Liver (tissue), 8 donors: ENCODE measurements at regions not wholly inside any gene's neighbourhood (a gene's known extent, or its start where the extent isn't known, plus 50 kb on each side); places are given as distances from the start of the nearest gene placed in this dataset.

Experiments
- DNase-seq: peaks from one replicate; pipeline ENCODE4 v3.0.0-alpha.2; 2017; ENCODE audit warnings: low spot score
- H3K27ac ChIP-seq, 2 donors: one replicate each; pipeline ENCODE4 v1.7.0; 2013; ENCODE audit warnings: inconsistent platforms in 2 of 2, low read length in 2 of 2, control low read depth in 1 of 2, low read depth in 1 of 2, mild to moderate bottlenecking in 1 of 2
- H3K27me3 ChIP-seq, 4 donors: one replicate each; pipeline versions ENCODE4 v1.6.1 to v1.7.0; 2013; ENCODE audit warnings: low read length in 3 of 4, inconsistent platforms in 1 of 4, mild to moderate bottlenecking in 1 of 4, moderate library complexity in 1 of 4; ENCODE audit not compliant: control insufficient read depth in 4 of 4, insufficient read depth in 4 of 4
- H3K36me3 ChIP-seq, 4 donors: one replicate each; pipeline versions ENCODE4 v1.6.1 to v1.7.0; 2013; ENCODE audit warnings: low read length in 3 of 4, mild to moderate bottlenecking in 3 of 4, low read depth in 1 of 4, moderate library complexity in 1 of 4; ENCODE audit not compliant: control insufficient read depth in 4 of 4, insufficient read depth in 3 of 4
- H3K4me1 ChIP-seq, 4 donors: one replicate each; pipeline versions ENCODE4 v1.6.1 to v1.7.0; 2013; ENCODE audit warnings: low read length in 3 of 4, mild to moderate bottlenecking in 3 of 4, moderate library complexity in 1 of 4; ENCODE audit not compliant: control insufficient read depth in 4 of 4, insufficient read depth in 4 of 4
- H3K4me3 ChIP-seq, 3 donors: one replicate each; pipeline versions ENCODE4 v1.6.1 to v1.7.0; 2013; ENCODE audit warnings: low read length in 3 of 3, control low read depth in 1 of 3, low read depth in 1 of 3, mild to moderate bottlenecking in 1 of 3
- H3K9ac ChIP-seq, 2 donors: one replicate each; pipeline ENCODE4 v1.7.0; 2013; ENCODE audit warnings: low read length in 2 of 2, mild to moderate bottlenecking in 2 of 2, moderate library complexity in 2 of 2, control low read depth in 1 of 2, low read depth in 1 of 2
- H3K9me3 ChIP-seq, 4 donors: one replicate each; pipeline versions ENCODE4 v1.6.1 to v1.7.0; 2013; ENCODE audit warnings: low read length in 3 of 4; ENCODE audit not compliant: control insufficient read depth in 4 of 4
- EGR1 ChIP-seq, 2 donors: IDR thresholded peaks; 2 replicates each; pipeline ENCODE4 v1.6.1; 2016 to 2018; ENCODE audit warnings: antibody characterized with exemption in 2 of 2, low read depth in 2 of 2
- FOXA1 ChIP-seq: IDR thresholded peaks from 2 replicates; pipeline ENCODE4 v1.6.1; 2016; ENCODE audit warnings: antibody characterized with exemption
- FOXA2 ChIP-seq: IDR thresholded peaks from 2 replicates; pipeline ENCODE4 v1.6.1; 2016; ENCODE audit warnings: antibody characterized with exemption
- GABPA ChIP-seq, 2 donors: IDR thresholded peaks in 1 of 2; conservative IDR thresholded peaks in 1 of 2; 2 replicates each; pipeline ENCODE4 v1.6.1; 2016; ENCODE audit warnings: antibody characterized with exemption in 2 of 2, mild to moderate bottlenecking in 1 of 2, moderate library complexity in 1 of 2
- HNF4A ChIP-seq, 2 donors: conservative IDR thresholded peaks; 2 replicates each; pipeline ENCODE4 v1.6.1; 2016; ENCODE audit warnings: antibody characterized with exemption in 2 of 2, mild to moderate bottlenecking in 2 of 2
- HNF4G ChIP-seq: IDR thresholded peaks from 2 replicates; pipeline ENCODE4 v1.6.1; 2016; ENCODE audit warnings: antibody characterized with exemption
- JUND ChIP-seq, 2 donors: IDR thresholded peaks; 2 replicates each; pipeline ENCODE4 v1.6.1; 2016; ENCODE audit warnings: antibody characterized with exemption in 2 of 2
- NR2F2 ChIP-seq: IDR thresholded peaks from 2 replicates; pipeline ENCODE4 v1.6.1; 2016; ENCODE audit warnings: antibody characterized with exemption
- RAD21 ChIP-seq, 2 donors: IDR thresholded peaks; 2 replicates each; pipeline ENCODE4 v1.6.1; 2016; ENCODE audit warnings: antibody characterized with exemption in 2 of 2, mild to moderate bottlenecking in 2 of 2
- RXRA ChIP-seq, 2 donors: IDR thresholded peaks; 2 replicates each; pipeline ENCODE4 v1.6.1; 2017 to 2018; ENCODE audit warnings: antibody characterized with exemption in 2 of 2, mild to moderate bottlenecking in 1 of 2
- SP1 ChIP-seq: IDR thresholded peaks from 2 replicates; pipeline ENCODE4 v1.6.1; 2018; ENCODE audit warnings: antibody characterized with exemption, mild to moderate bottlenecking
- TAF1 ChIP-seq: conservative IDR thresholded peaks from 2 replicates; pipeline ENCODE4 v1.6.1; 2016; ENCODE audit warnings: antibody characterized with exemption, mild to moderate bottlenecking
- YY1 ChIP-seq: IDR thresholded peaks from 2 replicates; pipeline ENCODE4 v1.6.1; 2016; ENCODE audit warnings: antibody characterized with exemption, mild to moderate bottlenecking
- WGBS: extraction: QIAGEN DNeasy Blood & Tissue Kit; methylation state at CpG from one replicate; pipeline ENCODE4 v1.1.7; 2013; 5-methylcytosine and 5-hydroxymethylcytosine counted together
- TF ChIP-seq, protein P1 (sequence below): IDR thresholded peaks from 2 replicates; pipeline ENCODE4 v1.6.1; 2016; ENCODE audit warnings: antibody characterized with exemption
- TF ChIP-seq, protein P2 (sequence below): IDR thresholded peaks from 2 replicates; pipeline ENCODE4 v1.6.1; 2016; ENCODE audit warnings: antibody characterized with exemption, mild to moderate bottlenecking
- TF ChIP-seq, protein P3 (sequence below): fragments of 150-350 bp; IDR thresholded peaks from 2 replicates; pipeline ENCODE4 v1.5.1; 2017; ENCODE audit warnings: improper control_type of control experiment, low read depth, low read length; ENCODE audit not compliant: missing input control
- TF ChIP-seq, protein P4 (sequence below): IDR thresholded peaks from 2 replicates; pipeline ENCODE4 v1.6.1; 2016; ENCODE audit warnings: antibody characterized with exemption
- TF ChIP-seq, protein P5 (sequence below): IDR thresholded peaks from 2 replicates; pipeline ENCODE4 v1.6.1; 2016; ENCODE audit warnings: antibody characterized with exemption
- donor health status: healthy.
- donor health status: healthy.
- donor health status: healthy.
- donor health status: healthy.
- donor health status: healthy.

DNA sequence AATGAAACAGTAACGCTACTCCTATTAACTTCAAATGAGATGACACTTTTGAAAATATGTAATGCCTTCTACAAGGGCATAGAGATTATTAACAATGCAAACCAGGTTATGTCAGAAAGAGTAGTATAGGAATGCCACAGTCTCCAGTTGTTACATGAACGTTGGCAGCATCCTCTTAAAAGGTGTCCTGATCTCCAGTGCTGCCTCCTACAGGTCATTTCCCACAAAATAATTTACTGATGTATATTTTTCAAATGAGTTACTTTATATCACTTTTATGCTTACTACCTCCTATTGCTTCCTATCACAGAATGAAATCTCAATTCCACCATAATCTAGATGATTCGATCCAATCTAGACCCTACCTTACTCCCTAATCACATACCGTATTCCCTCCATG lies 195.2 kb upstream of the EPHA5 start:
- Histone ChIP-seq H3K4me3 (no peak overlapping the region), H3K27ac (no peak overlapping the region), H3K36me3 (no peaks in the 10 kb centered on the region), H3K4me1 (no peaks in the 10 kb centered on the region), H3K27me3 (no peaks in the 10 kb centered on the region), H3K9ac (no peak overlapping the region), H3K9me3 (no peaks in the 10 kb centered on the region)
- TF ChIP-seq RAD21 (IDR thresholded peaks at IDR 0.05) (no peak), SP1 (no peak), HNF4G (no peak), HNF4A (conservative IDR thresholded peaks at IDR 0.05) (no peak), TAF1 (no peak), YY1 (no peak), JUND (IDR thresholded peaks at IDR 0.05) (no peak), EGR1 (IDR thresholded peaks at IDR 0.05; ENCODE audit: low read depth in 2 of 2) (no peak), RXRA (IDR thresholded peaks at IDR 0.05) (no peak), FOXA2 (no peak), GABPA (IDR thresholded peaks at IDR 0.05 in 1 of 2, conservative IDR thresholded peaks at IDR 0.05 in 1 of 2) (no peak), NR2F2 (no peak), FOXA1 (no peak)
- TF ChIP-seq, protein P1, sequence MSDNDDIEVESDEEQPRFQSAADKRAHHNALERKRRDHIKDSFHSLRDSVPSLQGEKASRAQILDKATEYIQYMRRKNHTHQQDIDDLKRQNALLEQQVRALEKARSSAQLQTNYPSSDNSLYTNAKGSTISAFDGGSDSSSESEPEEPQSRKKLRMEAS: no peak
- TF ChIP-seq, protein P2, sequence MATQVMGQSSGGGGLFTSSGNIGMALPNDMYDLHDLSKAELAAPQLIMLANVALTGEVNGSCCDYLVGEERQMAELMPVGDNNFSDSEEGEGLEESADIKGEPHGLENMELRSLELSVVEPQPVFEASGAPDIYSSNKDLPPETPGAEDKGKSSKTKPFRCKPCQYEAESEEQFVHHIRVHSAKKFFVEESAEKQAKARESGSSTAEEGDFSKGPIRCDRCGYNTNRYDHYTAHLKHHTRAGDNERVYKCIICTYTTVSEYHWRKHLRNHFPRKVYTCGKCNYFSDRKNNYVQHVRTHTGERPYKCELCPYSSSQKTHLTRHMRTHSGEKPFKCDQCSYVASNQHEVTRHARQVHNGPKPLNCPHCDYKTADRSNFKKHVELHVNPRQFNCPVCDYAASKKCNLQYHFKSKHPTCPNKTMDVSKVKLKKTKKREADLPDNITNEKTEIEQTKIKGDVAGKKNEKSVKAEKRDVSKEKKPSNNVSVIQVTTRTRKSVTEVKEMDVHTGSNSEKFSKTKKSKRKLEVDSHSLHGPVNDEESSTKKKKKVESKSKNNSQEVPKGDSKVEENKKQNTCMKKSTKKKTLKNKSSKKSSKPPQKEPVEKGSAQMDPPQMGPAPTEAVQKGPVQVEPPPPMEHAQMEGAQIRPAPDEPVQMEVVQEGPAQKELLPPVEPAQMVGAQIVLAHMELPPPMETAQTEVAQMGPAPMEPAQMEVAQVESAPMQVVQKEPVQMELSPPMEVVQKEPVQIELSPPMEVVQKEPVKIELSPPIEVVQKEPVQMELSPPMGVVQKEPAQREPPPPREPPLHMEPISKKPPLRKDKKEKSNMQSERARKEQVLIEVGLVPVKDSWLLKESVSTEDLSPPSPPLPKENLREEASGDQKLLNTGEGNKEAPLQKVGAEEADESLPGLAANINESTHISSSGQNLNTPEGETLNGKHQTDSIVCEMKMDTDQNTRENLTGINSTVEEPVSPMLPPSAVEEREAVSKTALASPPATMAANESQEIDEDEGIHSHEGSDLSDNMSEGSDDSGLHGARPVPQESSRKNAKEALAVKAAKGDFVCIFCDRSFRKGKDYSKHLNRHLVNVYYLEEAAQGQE: no peak
- TF ChIP-seq, protein P3, sequence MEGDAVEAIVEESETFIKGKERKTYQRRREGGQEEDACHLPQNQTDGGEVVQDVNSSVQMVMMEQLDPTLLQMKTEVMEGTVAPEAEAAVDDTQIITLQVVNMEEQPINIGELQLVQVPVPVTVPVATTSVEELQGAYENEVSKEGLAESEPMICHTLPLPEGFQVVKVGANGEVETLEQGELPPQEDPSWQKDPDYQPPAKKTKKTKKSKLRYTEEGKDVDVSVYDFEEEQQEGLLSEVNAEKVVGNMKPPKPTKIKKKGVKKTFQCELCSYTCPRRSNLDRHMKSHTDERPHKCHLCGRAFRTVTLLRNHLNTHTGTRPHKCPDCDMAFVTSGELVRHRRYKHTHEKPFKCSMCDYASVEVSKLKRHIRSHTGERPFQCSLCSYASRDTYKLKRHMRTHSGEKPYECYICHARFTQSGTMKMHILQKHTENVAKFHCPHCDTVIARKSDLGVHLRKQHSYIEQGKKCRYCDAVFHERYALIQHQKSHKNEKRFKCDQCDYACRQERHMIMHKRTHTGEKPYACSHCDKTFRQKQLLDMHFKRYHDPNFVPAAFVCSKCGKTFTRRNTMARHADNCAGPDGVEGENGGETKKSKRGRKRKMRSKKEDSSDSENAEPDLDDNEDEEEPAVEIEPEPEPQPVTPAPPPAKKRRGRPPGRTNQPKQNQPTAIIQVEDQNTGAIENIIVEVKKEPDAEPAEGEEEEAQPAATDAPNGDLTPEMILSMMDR: no peak
- TF ChIP-seq, protein P4, sequence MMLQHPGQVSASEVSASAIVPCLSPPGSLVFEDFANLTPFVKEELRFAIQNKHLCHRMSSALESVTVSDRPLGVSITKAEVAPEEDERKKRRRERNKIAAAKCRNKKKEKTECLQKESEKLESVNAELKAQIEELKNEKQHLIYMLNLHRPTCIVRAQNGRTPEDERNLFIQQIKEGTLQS: no peak
- TF ChIP-seq, protein P5, sequence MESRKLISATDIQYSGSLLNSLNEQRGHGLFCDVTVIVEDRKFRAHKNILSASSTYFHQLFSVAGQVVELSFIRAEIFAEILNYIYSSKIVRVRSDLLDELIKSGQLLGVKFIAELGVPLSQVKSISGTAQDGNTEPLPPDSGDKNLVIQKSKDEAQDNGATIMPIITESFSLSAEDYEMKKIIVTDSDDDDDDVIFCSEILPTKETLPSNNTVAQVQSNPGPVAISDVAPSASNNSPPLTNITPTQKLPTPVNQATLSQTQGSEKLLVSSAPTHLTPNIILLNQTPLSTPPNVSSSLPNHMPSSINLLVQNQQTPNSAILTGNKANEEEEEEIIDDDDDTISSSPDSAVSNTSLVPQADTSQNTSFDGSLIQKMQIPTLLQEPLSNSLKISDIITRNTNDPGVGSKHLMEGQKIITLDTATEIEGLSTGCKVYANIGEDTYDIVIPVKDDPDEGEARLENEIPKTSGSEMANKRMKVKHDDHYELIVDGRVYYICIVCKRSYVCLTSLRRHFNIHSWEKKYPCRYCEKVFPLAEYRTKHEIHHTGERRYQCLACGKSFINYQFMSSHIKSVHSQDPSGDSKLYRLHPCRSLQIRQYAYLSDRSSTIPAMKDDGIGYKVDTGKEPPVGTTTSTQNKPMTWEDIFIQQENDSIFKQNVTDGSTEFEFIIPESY: no peak
- no peak for DNase-seq
- WGBS: 47% methylated on average over 4 of the region's 4 CpGs
